ENCODE measurements at regions not wholly inside any gene's neighbourhood (a gene's known extent, or its start where the extent isn't known, plus 50 kb on each side); places are given as distances from the start of the nearest gene placed in this dataset.

DNA sequence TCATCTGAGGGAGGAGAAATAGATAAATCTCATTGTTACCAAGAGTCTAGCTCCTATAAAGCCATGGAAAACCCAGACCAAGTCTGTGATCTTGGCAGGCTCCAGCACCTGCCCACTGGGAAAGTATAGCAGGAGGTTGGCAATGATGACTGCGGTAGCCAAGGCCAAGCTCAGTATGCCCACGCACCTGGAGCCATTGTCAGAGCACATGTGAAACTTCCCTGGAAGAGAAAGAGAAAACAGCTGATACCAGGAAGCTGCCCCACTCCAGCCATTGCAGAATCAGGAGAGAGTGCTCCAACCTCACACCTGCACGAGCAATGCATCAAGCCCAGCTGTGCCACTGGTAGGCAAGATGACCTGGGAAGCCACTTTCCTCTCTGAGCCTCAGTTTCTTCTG is 62.2 kb upstream of the HEPHL1 start:
- DNase-seq (no peak), ATAC-seq (no peak)
- H3K27me3 Mint-ChIP-seq, result peaks cover 4% of the 10 kb centered on the region
- no peaks in the 10 kb centered on the region for H3K36me3 Mint-ChIP-seq (ENCODE audit: low read depth)
- intact Hi-C loops (cut with micrococcal nuclease), result no loop called here
- H3K4me1 Mint-ChIP-seq (ENCODE audit: low read depth), result no peaks in the 10 kb centered on the region
- no peak overlapping the region for H3K4me3 Mint-ChIP-seq
- no peak overlapping the region for H3K27ac Mint-ChIP-seq
- no peaks in the 10 kb centered on the region for H3K9me3 Mint-ChIP-seq
- ChIA-PET CTCF (no interaction called here), POLR2A (no interaction called here)
- TF ChIP-seq, protein P1, sequence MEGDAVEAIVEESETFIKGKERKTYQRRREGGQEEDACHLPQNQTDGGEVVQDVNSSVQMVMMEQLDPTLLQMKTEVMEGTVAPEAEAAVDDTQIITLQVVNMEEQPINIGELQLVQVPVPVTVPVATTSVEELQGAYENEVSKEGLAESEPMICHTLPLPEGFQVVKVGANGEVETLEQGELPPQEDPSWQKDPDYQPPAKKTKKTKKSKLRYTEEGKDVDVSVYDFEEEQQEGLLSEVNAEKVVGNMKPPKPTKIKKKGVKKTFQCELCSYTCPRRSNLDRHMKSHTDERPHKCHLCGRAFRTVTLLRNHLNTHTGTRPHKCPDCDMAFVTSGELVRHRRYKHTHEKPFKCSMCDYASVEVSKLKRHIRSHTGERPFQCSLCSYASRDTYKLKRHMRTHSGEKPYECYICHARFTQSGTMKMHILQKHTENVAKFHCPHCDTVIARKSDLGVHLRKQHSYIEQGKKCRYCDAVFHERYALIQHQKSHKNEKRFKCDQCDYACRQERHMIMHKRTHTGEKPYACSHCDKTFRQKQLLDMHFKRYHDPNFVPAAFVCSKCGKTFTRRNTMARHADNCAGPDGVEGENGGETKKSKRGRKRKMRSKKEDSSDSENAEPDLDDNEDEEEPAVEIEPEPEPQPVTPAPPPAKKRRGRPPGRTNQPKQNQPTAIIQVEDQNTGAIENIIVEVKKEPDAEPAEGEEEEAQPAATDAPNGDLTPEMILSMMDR (IDR thresholded peaks at IDR 0.05), result no peak

DNA sequence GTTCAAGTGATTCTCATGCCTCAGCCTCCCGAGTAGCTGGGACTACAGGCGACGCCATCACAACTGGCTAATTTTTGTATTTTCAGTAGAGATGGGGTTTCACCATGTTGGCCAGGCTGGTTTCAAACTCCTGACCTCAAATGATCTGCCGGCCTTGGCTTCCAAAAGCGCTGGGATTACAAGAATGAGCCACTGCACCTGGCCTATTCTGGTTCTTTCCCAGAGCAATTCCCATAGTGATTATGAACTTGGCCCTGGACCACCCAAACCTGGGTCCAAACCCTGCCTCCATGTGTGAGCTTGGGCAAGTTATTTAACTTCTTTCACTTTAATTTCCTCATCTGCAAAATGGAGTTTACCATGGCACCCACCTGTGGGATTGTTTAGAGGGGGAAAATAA is 61.5 kb upstream of the HEPHL1 start:
- no peak for DNase-seq
- TF ChIP-seq, protein P1 (IDR thresholded peaks at IDR 0.05), result no peak
- intact Hi-C loops (cut with micrococcal nuclease), result no loop called here
- H3K4me3 Mint-ChIP-seq, result no peak overlapping the region
- peaks cover 4% of the 10 kb centered on the region for H3K27me3 Mint-ChIP-seq
- no peaks in the 10 kb centered on the region for H3K9me3 Mint-ChIP-seq
- H3K36me3 Mint-ChIP-seq (ENCODE audit: low read depth), result no peaks in the 10 kb centered on the region
- no peak for ATAC-seq
- H3K27ac Mint-ChIP-seq, result no peak overlapping the region
- ChIA-PET CTCF (no interaction called here), POLR2A (no interaction called here)
- no peaks in the 10 kb centered on the region for H3K4me1 Mint-ChIP-seq (ENCODE audit: low read depth)

DNA sequence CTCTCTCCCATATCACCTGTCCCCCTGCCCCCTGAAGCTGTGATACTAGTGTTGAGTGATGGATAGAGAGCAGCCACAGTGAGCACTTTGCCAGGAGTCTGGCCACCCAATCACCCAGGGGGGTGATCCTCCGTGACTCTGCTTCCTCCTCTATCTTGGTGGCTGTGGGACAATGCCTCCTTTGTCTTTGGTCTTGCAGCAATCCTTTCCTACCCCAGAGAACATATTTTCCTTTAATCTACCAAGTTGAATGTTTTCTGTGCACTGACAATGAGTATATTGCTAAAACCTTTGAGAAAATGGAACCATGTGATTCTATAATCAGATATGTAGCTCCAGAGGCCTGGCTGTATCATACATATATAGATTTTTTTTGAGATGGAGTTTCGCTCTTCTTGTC is 58.1 kb upstream of the HEPHL1 start:
- intact Hi-C loops (cut with micrococcal nuclease), result no loop called here
- H3K27ac Mint-ChIP-seq, result no peak overlapping the region
- no peaks in the 10 kb centered on the region for H3K9me3 Mint-ChIP-seq
- ATAC-seq (no peak), DNase-seq (no peak)
- TF ChIP-seq, protein P1 (IDR thresholded peaks at IDR 0.05), result no peak
- ChIA-PET POLR2A (no interaction called here), CTCF (no interaction called here)
- H3K4me3 Mint-ChIP-seq, result no peak overlapping the region
- no peaks in the 10 kb centered on the region for H3K36me3 Mint-ChIP-seq (ENCODE audit: low read depth)
- H3K27me3 Mint-ChIP-seq, result peaks cover 4% of the 10 kb centered on the region
- no peaks in the 10 kb centered on the region for H3K4me1 Mint-ChIP-seq (ENCODE audit: low read depth)

DNA sequence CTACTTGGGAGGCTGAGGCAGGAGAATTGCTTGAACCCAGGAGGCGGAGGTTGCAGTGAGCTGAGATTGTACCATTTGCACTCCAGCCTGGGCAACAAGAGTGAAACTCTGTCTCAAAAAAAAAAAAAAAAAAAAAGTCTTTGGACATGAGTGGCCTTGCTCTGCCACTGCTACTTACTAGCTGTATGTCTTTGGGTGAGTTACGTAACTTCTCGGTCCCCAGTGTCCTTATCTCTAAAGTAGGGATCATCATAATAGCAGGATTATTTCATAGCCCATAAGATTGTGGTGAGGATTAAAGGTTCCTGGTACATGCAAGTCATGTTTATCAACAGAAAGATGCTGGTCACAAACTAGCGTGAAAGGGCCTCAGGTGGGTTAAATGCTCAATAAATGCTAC is 53.9 kb upstream of the HEPHL1 start:
- ChIA-PET CTCF (no interaction called here), POLR2A (no interaction called here)
- DNase-seq (no peak), ATAC-seq (no peak)
- Mint-ChIP-seq H3K4me3 (no peak overlapping the region), H3K4me1 (ENCODE audit: low read depth) (no peaks in the 10 kb centered on the region), H3K27ac (no peak overlapping the region), H3K9me3 (no peaks in the 10 kb centered on the region), H3K27me3 (peaks cover 9% of the 10 kb centered on the region), H3K36me3 (ENCODE audit: low read depth) (no peaks in the 10 kb centered on the region)
- intact Hi-C loops (cut with micrococcal nuclease), result no loop called here
- TF ChIP-seq, protein P1 (IDR thresholded peaks at IDR 0.05), result no peak

DNA sequence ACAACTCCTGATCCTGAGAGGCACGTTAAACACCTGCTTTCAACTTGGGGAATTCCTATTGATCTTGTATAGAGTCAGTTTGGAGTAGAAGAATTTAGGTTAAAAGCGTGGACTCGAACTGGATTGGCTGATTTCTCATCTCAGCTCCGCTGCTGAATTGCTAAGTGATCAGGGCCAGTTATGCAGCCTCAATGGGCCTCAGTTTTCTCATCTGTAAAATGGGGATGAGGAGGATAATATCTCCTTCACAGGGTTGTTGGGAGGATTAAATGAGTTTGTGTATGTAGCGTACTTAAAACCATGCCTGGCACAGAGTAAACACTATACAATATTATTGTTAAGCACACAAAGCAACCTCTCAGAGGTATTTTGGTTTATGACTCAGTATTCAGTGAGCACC is 53.2 kb upstream of the HEPHL1 start:
- Mint-ChIP-seq H3K27me3 (peaks cover 9% of the 10 kb centered on the region), H3K4me3 (no peak overlapping the region), H3K27ac (no peak overlapping the region), H3K4me1 (ENCODE audit: low read depth) (no peaks in the 10 kb centered on the region), H3K36me3 (ENCODE audit: low read depth) (no peaks in the 10 kb centered on the region), H3K9me3 (no peaks in the 10 kb centered on the region)
- CTCF ChIA-PET, result no interaction called here
- DNase-seq (no peak), ATAC-seq (no peak)
- intact Hi-C loops (cut with micrococcal nuclease), result no loop called here
- TF ChIP-seq, protein P1 (IDR thresholded peaks at IDR 0.05), result no peak
- POLR2A ChIA-PET, result no interaction called here

All from activated CD8-positive, alpha-beta T cell treated with anti-CD3 and anti-CD28 coated beads for 36 hours (primary cell).